B cell (primary cell): ENCODE measurements at regions not wholly inside any gene's neighbourhood (a gene's known extent, or its start where the extent isn't known, plus 50 kb on each side); places are given as distances from the start of the nearest gene placed in this dataset.

Experiments
- ATAC-seq: fragments of 200-7000 bp; cut with Tn5 transposase; one replicate; pipeline ENCODE4 v1.10.0; 2021; ENCODE audit warnings: low read depth, mild to moderate bottlenecking, moderate number of reproducible peaks, moderate library complexity
- CTCF ChIA-PET: fragments of 350-600 bp; sonication (Branson Sonifier 250); formaldehyde crosslinking; loops from one replicate; lab custom pipeline; 2021; ENCODE audit warnings: antibody characterized with exemption, inconsistent platforms; lab: Charles Lee
- POLR2A ChIA-PET: fragments of 350-600 bp; sonication (Branson Sonifier 250); formaldehyde crosslinking; loops from one replicate; lab custom pipeline; 2021; ENCODE audit warnings: antibody characterized with exemption; lab: Charles Lee
- DNase-seq: peaks from one replicate; pipeline ENCODE4 v3.0.0; 2013
- H2AFZ ChIP-seq: 2 replicates; pipeline ENCODE4 v1.6.1; 2012; ENCODE audit warnings: mild to moderate bottlenecking, low read depth, low read length; ENCODE audit not compliant: insufficient read depth, poor library complexity, severe bottlenecking
- H3K27ac ChIP-seq, 2 donors: 1 replicate in 1 of 2; 2 replicates in 1 of 2; pipeline ENCODE4 v1.5.1; 2012 to 2013; ENCODE audit warnings: low read length in 2 of 2, mild to moderate bottlenecking in 2 of 2, moderate library complexity in 1 of 2
- H3K27me3 ChIP-seq, 4 experiments: fragments of 200-600 bp in 1 of 4; sonication (generic) in 1 of 4; replicated peaks in 1 of 4; 1 replicate in 2 of 4; 2 replicates in 2 of 4; pipeline versions ENCODE4 v1.6.1 to v1.7.0; 2013 to 2016; ENCODE audit warnings: low read length in 3 of 4, mild to moderate bottlenecking in 2 of 4, mixed read lengths in 1 of 4, moderate library complexity in 1 of 4; ENCODE audit not compliant: insufficient read depth in 4 of 4, control insufficient read depth in 3 of 4; ENCODE audit errors: control extremely low read depth in 1 of 4
- H3K36me3 ChIP-seq, 2 experiments: replicated peaks in 1 of 2; 1 replicate in 1 of 2; 2 replicates in 1 of 2; pipeline versions ENCODE4 v1.6.1 to v1.7.1; 2013; ENCODE audit warnings: low read length in 1 of 2; ENCODE audit not compliant: insufficient read depth in 2 of 2, control insufficient read depth in 1 of 2; ENCODE audit errors: control extremely low read depth in 1 of 2, extremely low read depth in 1 of 2
- H3K4me1 ChIP-seq, 2 donors: fragments of 200-600 bp in 1 of 2; sonication (generic) in 1 of 2; 1 replicate in 1 of 2; 2 replicates in 1 of 2; pipeline versions ENCODE4 v1.5.1 to v1.6.1; 2013 to 2017; ENCODE audit warnings: low read length in 2 of 2; ENCODE audit not compliant: control insufficient read depth in 2 of 2, insufficient read depth in 2 of 2
- H3K4me2 ChIP-seq: replicated peaks from 2 replicates; pipeline ENCODE3; 2012; ENCODE audit warnings: mild to moderate bottlenecking, low read depth, low read length; ENCODE audit not compliant: poor library complexity, severe bottlenecking
- H3K4me3 ChIP-seq, 5 experiments: fragments of 200-600 bp in 1 of 5; sonication (generic) in 1 of 5; 1 replicate in 3 of 5; 2 replicates in 2 of 5; pipeline versions ENCODE4 v1.5.1 to v1.7.0; 2011 to 2016; ENCODE audit warnings: low read length in 4 of 5, mild to moderate bottlenecking in 4 of 5, low read depth in 2 of 5, control low read depth in 1 of 5, moderate library complexity in 1 of 5; ENCODE audit not compliant: insufficient read depth in 1 of 5; ENCODE audit errors: control extremely low read depth in 1 of 5, extremely low read depth in 1 of 5
- H3K79me2 ChIP-seq: fragments of 200-600 bp; sonication (generic); one replicate; pipeline ENCODE4 v1.6.0; 2016; ENCODE audit warnings: low read length; ENCODE audit not compliant: control insufficient read depth, insufficient read depth
- H3K9ac ChIP-seq: fragments of 200-600 bp; sonication (generic); 2 replicates; pipeline ENCODE4 v1.6.1; 2017; ENCODE audit warnings: mild to moderate bottlenecking, low read length, moderate library complexity
- H3K9me3 ChIP-seq, 3 donors: one replicate each; pipeline versions ENCODE4 v1.6.1 to v1.7.1; 2013; ENCODE audit warnings: low read length in 2 of 3; ENCODE audit not compliant: control insufficient read depth in 2 of 3, insufficient read depth in 1 of 3; ENCODE audit errors: control extremely low read depth in 1 of 3
- H4K20me1 ChIP-seq: 2 replicates; pipeline ENCODE4 v1.6.0; 2012; ENCODE audit warnings: mild to moderate bottlenecking, low read length; ENCODE audit not compliant: insufficient read depth, control insufficient read depth, poor library complexity, severe bottlenecking
- H3K27ac Mint-ChIP-seq: one replicate; pipeline ENCODE4 v1.8.0; 2021; ENCODE audit warnings: mixed read lengths
- H3K27me3 Mint-ChIP-seq: one replicate; pipeline ENCODE4 v1.8.0; 2021; ENCODE audit warnings: mixed read lengths
- H3K4me1 Mint-ChIP-seq: one replicate; pipeline ENCODE4 v1.8.0; 2021; ENCODE audit warnings: mixed read lengths
- H3K4me3 Mint-ChIP-seq: one replicate; pipeline ENCODE4 v1.8.0; 2021; ENCODE audit warnings: mixed read lengths
- H3K9me3 Mint-ChIP-seq: one replicate; pipeline ENCODE4 v1.8.0; 2022; ENCODE audit warnings: mixed read lengths; ENCODE audit not compliant: insufficient read depth
- EZH2 ChIP-seq: IDR thresholded peaks from 2 replicates; pipeline ENCODE4 v1.6.1; 2012; ENCODE audit warnings: borderline replicate concordance, low read depth, mild to moderate bottlenecking, moderate library complexity, low read length; ENCODE audit not compliant: insufficient read depth, poor library complexity, severe bottlenecking
- WGBS: methylation state at CpG from one replicate; pipeline ENCODE4 v1.1.5; 2013; ENCODE audit warnings: missing lambda C conversion rate; ENCODE audit not compliant: insufficient coverage; 5-methylcytosine and 5-hydroxymethylcytosine counted together
- intact Hi-C: fragments of 100-400 bp; cut with micrococcal nuclease; formaldehyde crosslinking; loops from one replicate; pipeline ENCODE4 v1.10.0; 2022
- TF ChIP-seq, protein P1 (sequence below): fragments of 200-600 bp; IDR thresholded peaks from one replicate; pipeline ENCODE4 v1.8.0; 2022; ENCODE audit warnings: antibody characterized with exemption, mild to moderate bottlenecking

GRCh38 chr11:33987975-33988580 lies 63.5 kb upstream of the CAPRIN1 start:
- WGBS = 0% methylated on average over 1 of the region's 12 CpGs
- Mint-ChIP-seq H3K4me3 (no peak overlapping the region), H3K27ac (no peak overlapping the region), H3K9me3 (no peaks in the 10 kb centered on the region), H3K27me3 (no peaks in the 10 kb centered on the region), H3K4me1 (no peaks in the 10 kb centered on the region)
- Histone ChIP-seq H2AFZ (no peak overlapping the region), H3K79me2 (no peaks in the 10 kb centered on the region), H3K4me1 (no peaks in the 10 kb centered on the region), H4K20me1 (no peaks in the 10 kb centered on the region), H3K9me3 (no peaks in the 10 kb centered on the region), H3K4me2 (no peak overlapping the region), H3K36me3 (no peaks in the 10 kb centered on the region), H3K4me3 (no peak overlapping the region), H3K27ac (no peak overlapping the region), H3K9ac (no peak overlapping the region), H3K27me3 (peaks cover 0 to 5% (median 0%) of the 10 kb centered on the region in 4 experiments)
- POLR2A ChIA-PET = no interaction called here
- ATAC-seq = peak; percentile 84
- DNase-seq = peak; percentile 83
- intact Hi-C loops = loop anchor here (1.0 to 2.0 kb wide), 3 partner anchors 130 to 180 kb away; no protein-coding TSS in a partner anchor
- TF ChIP-seq, protein P1, sequence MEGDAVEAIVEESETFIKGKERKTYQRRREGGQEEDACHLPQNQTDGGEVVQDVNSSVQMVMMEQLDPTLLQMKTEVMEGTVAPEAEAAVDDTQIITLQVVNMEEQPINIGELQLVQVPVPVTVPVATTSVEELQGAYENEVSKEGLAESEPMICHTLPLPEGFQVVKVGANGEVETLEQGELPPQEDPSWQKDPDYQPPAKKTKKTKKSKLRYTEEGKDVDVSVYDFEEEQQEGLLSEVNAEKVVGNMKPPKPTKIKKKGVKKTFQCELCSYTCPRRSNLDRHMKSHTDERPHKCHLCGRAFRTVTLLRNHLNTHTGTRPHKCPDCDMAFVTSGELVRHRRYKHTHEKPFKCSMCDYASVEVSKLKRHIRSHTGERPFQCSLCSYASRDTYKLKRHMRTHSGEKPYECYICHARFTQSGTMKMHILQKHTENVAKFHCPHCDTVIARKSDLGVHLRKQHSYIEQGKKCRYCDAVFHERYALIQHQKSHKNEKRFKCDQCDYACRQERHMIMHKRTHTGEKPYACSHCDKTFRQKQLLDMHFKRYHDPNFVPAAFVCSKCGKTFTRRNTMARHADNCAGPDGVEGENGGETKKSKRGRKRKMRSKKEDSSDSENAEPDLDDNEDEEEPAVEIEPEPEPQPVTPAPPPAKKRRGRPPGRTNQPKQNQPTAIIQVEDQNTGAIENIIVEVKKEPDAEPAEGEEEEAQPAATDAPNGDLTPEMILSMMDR = peak; percentile 86
- no peak for TF ChIP-seq EZH2
- CTCF ChIA-PET = interaction anchor here (0.6 to 6.4 kb wide), 43 partner anchors 9 to 1287 kb away, joined by 3 to 89 read pairs (median 5); partner anchors contain the start of gene LMO2

- DNase-seq (no peak), ATAC-seq (no peak)
- Histone ChIP-seq H3K36me3 (no peaks in the 10 kb centered on the region), H3K27ac (no peak overlapping the region), H3K4me2 (no peak overlapping the region), H2AFZ (no peak overlapping the region), H3K4me3 (no peak overlapping the region), H3K4me1 (no peaks in the 10 kb centered on the region), H3K9me3 (no peaks in the 10 kb centered on the region), H3K9ac (no peak overlapping the region), H3K79me2 (no peaks in the 10 kb centered on the region), H3K27me3 (peaks cover 0 to 5% (median 0%) of the 10 kb centered on the region in 4 experiments), H4K20me1 (no peaks in the 10 kb centered on the region)
- whole genome bisulfite sequencing = no CpG with 5 or more reads among the region's 3 CpGs
- CTCF ChIA-PET = interaction anchor here (0.6 to 6.4 kb wide), 44 partner anchors 8 to 1287 kb away, joined by 3 to 89 read pairs (median 4); partner anchors contain the start of gene LMO2
- H3K9me3 Mint-ChIP-seq = no peaks in the 10 kb centered on the region
- no peaks in the 10 kb centered on the region for H3K4me1 Mint-ChIP-seq
- H3K27me3 Mint-ChIP-seq = no peaks in the 10 kb centered on the region
- TF ChIP-seq EZH2 = no peak
- TF ChIP-seq, protein P1 = no peak
- intact Hi-C loops = no loop called here
- H3K4me3 Mint-ChIP-seq = no peak overlapping the region
- no peak overlapping the region for H3K27ac Mint-ChIP-seq
- POLR2A ChIA-PET = no interaction called here
Observed at GRCh38 chr11:33987545-33987944, 64.0 kb upstream of the CAPRIN1 start.
